ENCODE measurements at regions not wholly inside any gene's neighbourhood (a gene's known extent, or its start where the extent isn't known, plus 50 kb on each side); places are given as distances from the start of the nearest gene placed in this dataset.

- TF ChIP-seq CTCF (conservative IDR thresholded peaks at IDR 0.05; ENCODE audit: low read depth, low read length), result no peak
- TF ChIP-seq EZH2 (IDR thresholded peaks at IDR 0.05; ENCODE audit: low read length, unreplicated experiment), result no peak
- no peak for TF ChIP-seq EZH2phosphoT487 (IDR thresholded peaks at IDR 0.05; ENCODE audit: borderline replicate concordance, low read length)
Measured at GRCh38 chr2:19299032-19299431, 59.4 kb downstream of the OSR1 start.
